ENCODE measurements at regions not wholly inside any gene's neighbourhood (a gene's known extent, or its start where the extent isn't known, plus 50 kb on each side); places are given as distances from the start of the nearest gene placed in this dataset.
"Not testable (repeated sequence)": the region's sequence is repeated elsewhere in the genome, so short reads cannot be mapped to it uniquely, and the experiment has no call there.

- DNase-seq (ENCODE audit: insufficient read length, low spot score): no peak
- FAIRE-seq: no peak
- no peak for TF ChIP-seq PAX5 (IDR thresholded peaks at IDR 0.05; ENCODE audit: insufficient read depth, low read length, severe bottlenecking)
- no peak for TF ChIP-seq POLR2AphosphoS5 (IDR thresholded peaks at IDR 0.05; ENCODE audit: low read depth, low read length)
- TF ChIP-seq POU2F2 (IDR thresholded peaks at IDR 0.05; ENCODE audit: low read depth, low read length): no peak
- TF ChIP-seq POLR2A (IDR thresholded peaks at IDR 0.05; ENCODE audit: low read depth, low read length): no peak
- no peak for TF ChIP-seq TAF1 (IDR thresholded peaks at IDR 0.05; ENCODE audit: low read depth, low read length)
- no peak for TF ChIP-seq SPI1 (IDR thresholded peaks at IDR 0.05; ENCODE audit: low read depth, low read length)
These were observed 207.7 kb downstream of the LAT start for GRCh38 chr16:29192329-29193247.

- FAIRE-seq; DNase-seq (ENCODE audit: insufficient read length, low spot score): not testable (repeated sequence)
These were observed 206.9 kb downstream of the LAT start for GRCh38 chr16:29191636-29192180.

DNA sequence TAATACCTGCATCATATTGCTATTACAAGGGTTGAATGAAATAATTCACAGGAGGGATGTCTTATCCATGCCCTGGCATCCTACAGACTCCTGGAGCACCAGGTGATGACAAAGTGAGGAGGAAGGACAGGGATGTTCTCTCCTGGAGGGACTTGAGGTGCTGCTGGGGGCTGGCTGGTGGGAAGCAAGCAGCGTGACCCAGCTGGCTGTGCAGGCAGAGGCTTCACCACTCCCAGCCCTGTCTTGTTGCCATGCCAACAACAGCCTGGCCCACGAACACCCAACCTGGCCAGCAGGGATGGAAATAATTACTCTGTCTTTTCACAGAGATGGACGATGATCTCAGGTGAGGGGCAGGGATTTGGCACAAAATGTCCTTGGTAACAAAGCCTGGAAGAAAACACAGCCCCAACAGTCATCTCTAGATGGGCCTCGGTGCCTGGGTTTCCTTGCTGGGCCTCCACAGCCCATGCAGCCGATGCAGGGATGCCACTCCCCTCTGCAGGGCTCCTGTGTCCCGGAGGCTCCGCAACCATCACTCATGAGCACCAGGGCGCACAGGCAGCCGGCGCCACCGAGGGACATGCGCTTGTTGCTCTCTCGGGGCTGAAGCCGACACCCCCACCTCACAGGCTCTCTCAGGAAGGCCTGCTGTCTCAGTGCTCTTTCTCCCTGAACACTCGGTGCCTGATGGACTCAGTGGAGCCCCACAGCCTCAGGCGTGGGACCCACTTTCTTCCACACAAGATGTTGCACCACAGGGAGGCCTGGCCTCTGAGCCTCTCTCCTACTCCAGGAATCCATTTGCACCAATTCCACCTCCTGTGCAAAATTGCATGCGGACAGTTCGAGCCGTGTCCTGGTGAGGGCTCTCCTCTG is 205.9 kb downstream of the LAT start:
- not testable (repeated sequence) for DNase-seq (ENCODE audit: insufficient read length, low spot score)
- FAIRE-seq: peak; percentile 58

- not testable (repeated sequence) for FAIRE-seq; DNase-seq (ENCODE audit: insufficient read length, low spot score)
These were observed 204.0 kb downstream of the LAT start for GRCh38 chr16:29188806-29189205.

DNA sequence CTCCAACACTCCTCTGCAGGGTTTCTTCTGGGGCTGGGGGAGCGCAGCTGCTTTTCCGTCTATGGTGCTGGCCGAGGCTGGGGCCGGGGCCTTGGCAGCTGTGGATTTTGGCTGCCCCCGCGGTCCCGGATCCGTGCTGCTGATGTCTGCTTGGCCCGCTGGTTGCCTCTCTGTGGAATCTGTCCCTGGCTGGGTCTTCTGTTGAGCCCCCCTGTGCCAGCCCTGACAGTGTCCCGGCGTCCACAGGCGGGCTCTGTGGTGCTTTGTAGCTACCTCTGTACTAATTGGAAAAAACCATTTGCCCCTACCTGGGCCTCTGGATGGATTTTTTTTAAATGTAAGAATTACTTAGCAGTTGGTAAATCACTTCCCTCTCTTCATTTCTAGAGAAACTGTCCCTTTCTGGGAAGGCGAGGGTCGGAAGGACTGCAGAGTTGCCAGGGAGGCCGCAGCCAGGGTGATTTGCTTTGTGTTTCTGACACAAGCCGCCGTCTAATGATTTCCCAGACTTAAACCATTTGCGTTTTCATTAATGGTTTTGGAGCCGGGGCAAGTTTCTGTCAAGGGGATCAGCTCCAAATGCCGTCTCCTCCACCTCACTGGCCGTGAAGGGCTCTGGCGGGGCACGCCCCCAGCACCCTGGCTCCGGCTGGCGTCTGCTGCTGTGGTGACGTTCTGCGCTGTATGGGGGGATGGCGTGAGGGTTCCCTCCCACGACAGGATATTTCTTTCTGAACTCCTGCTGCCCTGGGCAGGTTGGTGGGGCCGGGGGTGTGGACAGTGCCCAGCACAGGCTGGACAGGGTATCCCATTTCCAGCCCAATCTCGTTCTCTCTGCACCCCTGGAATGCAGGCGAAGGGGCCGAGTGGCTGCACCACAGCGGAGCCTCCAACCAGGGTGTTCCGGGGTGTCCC is 201.7 kb downstream of the LAT start:
- FAIRE-seq; DNase-seq (ENCODE audit: insufficient read length, low spot score): not testable (repeated sequence)

- DNase-seq (ENCODE audit: insufficient read length, low spot score); FAIRE-seq: not testable (repeated sequence)
These were observed 201.0 kb downstream of the LAT start for GRCh38 chr16:29185872-29186271.

DNA sequence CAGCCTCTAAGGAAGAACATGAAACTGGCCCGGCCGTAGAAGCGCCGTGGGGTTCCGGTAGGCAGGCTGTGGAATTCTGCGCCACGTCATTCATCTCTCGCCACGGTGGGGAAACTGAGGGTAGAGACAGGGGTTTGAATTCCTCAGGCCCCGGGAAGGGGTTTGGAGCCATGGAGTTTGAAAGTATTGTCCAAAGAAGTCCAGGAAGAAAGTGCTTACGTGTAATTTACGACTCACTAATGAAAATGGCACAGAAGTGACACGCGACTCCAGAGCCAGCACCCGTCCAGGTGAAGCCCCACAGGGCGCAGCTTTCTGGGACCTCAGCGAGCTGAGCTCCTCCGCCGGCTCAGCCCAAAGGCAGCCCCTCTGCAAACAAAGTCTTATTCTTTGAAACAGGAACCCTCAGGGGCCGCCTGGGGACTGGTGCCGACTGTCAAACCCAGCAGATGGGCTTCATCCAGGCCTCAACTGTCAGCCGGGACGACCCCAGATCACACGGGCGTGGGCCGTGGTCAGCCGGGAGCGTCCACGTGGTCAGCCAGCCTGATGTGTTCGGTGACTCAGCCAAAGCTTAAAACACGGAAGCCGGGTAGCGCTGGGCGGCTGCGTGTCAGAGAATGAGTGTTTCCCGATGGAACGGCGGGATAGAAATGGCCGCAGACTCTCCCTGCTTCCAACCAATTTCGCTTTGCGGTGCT is 200.0 kb downstream of the LAT start:
- FAIRE-seq; DNase-seq (ENCODE audit: insufficient read length, low spot score): not testable (repeated sequence)

GRCh38 chr16:29182940-29183868 is 198.4 kb downstream of the LAT start:
- FAIRE-seq: not testable (repeated sequence)

GRCh38 chr16:29182501-29182900 is 197.6 kb downstream of the LAT start:
- no peak for DNase-seq (ENCODE audit: insufficient read length, low spot score)
- FAIRE-seq: no peak
- no peak for TF ChIP-seq PAX5 (IDR thresholded peaks at IDR 0.05; ENCODE audit: insufficient read depth, low read length, severe bottlenecking)
- TF ChIP-seq POLR2A (IDR thresholded peaks at IDR 0.05; ENCODE audit: low read depth, low read length): no peak
- TF ChIP-seq POU2F2 (IDR thresholded peaks at IDR 0.05; ENCODE audit: low read depth, low read length): no peak

More at GRCh38 chr16:29182940-29183868, 198.4 kb downstream of the LAT start:
- DNase-seq (ENCODE audit: insufficient read length, low spot score): not testable (repeated sequence)

GRCh38 chr16:29181921-29182411 is 197.1 kb downstream of the LAT start:
- peak; percentile 54 for DNase-seq (ENCODE audit: insufficient read length, low spot score)
- FAIRE-seq: not testable (repeated sequence)

DNA sequence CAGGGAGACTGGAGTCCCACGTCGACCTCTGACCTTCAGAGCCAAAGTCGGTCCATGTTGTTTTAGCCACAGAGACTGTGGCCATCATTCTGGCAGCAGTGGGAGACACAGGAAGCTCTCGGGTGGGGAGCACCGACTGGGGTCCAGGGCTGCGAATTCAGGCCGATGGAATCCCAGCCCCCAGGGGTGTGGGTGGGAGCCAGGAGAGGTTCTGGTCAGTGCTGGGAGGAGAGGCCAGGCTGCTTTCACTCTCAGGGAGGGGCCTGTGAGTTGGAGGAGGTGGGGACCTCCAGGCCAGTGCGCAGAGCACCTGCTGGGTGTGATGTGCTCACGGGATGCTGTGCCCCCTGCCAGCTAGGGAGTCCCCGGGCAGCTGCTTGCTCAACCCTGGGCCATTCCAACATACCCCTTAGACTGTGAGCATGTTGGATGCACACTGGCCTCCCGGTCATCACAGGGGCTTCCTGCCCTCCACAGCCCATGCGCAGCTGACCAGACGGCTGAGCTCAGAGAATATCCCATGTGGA is 196.5 kb downstream of the LAT start:
- not testable (repeated sequence) for FAIRE-seq; DNase-seq (ENCODE audit: insufficient read length, low spot score)

DNA sequence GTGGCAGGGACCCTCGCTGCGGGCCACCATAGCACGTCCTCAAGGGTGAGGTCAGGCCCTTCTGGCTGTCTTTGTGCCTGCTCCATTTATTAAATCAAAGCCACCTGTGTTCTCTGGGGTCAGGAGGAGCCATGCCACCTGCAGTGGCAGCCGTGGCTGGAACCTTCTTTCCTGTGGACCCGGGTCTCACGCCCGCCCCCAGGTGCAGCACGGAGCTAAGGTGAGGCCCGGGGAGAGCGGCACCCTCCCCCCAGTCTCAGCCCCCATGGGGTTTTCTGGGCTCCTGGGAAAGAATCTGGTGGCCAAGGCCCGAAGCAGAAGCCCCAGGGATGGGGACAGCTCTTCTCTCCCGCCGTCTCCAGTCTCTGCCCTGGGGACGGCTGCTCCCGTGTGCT is 195.4 kb downstream of the LAT start:
- not testable (repeated sequence) for FAIRE-seq; DNase-seq (ENCODE audit: insufficient read length, low spot score)

DNA sequence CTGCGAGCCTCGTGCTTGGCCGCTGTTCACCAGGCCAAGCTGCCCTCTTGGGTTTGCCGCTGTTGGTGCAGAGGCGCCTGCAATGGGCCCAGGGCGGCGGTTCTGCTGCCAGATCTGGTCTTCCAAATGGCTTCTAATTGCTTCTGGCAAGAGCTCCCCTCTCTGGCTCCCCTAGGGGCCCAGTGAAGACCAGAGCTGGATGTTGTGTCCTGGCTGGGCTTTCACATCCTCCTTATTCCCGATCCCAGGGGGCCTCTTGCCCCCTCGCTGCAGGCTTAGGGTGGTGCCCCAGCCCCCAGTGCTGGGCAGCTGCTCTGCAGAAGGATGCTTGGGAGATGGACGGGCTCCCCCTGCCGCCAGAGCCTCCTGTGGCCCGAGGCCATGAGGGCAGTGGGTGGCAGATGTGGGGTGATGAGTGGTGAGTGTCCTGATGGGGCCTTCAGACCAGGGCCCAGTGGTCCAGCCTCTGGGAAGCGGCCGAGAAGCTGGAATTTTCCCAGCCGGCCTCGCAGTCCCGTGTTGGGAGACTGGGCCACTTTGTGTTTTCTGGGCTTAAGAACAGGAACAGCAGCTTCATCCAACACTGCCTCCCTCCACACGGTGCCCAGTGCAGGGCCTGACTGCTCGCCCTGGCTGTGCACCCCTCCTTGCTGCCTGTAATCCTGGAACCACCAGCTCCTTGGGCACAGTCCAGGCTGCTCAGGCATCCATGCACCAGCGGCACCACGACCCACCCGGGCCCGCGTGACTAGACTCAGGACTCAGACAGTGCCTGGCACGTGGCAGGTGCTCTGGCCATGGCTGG is 194.8 kb downstream of the LAT start:
- FAIRE-seq; DNase-seq (ENCODE audit: insufficient read length, low spot score): not testable (repeated sequence)

Data from GM12891 (cell line).